ENCODE measurements at regions not wholly inside any gene's neighbourhood (a gene's known extent, or its start where the extent isn't known, plus 50 kb on each side); places are given as distances from the start of the nearest gene placed in this dataset.

GRCh38 chr4:138964716-138965426, 50.7 kb upstream of the NOCT start:
- Histone ChIP-seq H3K9me3 (ENCODE audit: control insufficient read depth in 1 of 2, low read length in 2 of 2) (no peaks in the 10 kb centered on the region), H3K27ac (ENCODE audit: low read depth, low read length) (no peak overlapping the region), H3K9ac (ENCODE audit: low read depth in 1 of 2, low read length in 2 of 2) (no peak overlapping the region), H3K4me1 (ENCODE audit: control insufficient read depth in 1 of 2, insufficient read depth in 2 of 2, low read length in 2 of 2) (no peaks in the 10 kb centered on the region), H3K4me3 (ENCODE audit: low read depth in 1 of 2, low read length in 2 of 2) (no peak overlapping the region), H3K27me3 (ENCODE audit: control insufficient read depth in 1 of 2, insufficient read depth in 2 of 2, low read length in 2 of 2) (no peaks in the 10 kb centered on the region), H3K36me3 (ENCODE audit: control insufficient read depth in 1 of 2, insufficient read depth in 2 of 2, low read length in 2 of 2) (no peaks in the 10 kb centered on the region)

GRCh38 chr4:138963412-138963811, 52.2 kb upstream of the NOCT start:
- Histone ChIP-seq H3K9ac (ENCODE audit: low read depth in 1 of 2, low read length in 2 of 2) (no peak overlapping the region), H3K27ac (ENCODE audit: low read depth, low read length) (no peak overlapping the region), H3K36me3 (ENCODE audit: control insufficient read depth in 1 of 2, insufficient read depth in 2 of 2, low read length in 2 of 2) (no peaks in the 10 kb centered on the region), H3K4me1 (ENCODE audit: control insufficient read depth in 1 of 2, insufficient read depth in 2 of 2, low read length in 2 of 2) (no peaks in the 10 kb centered on the region), H3K9me3 (ENCODE audit: control insufficient read depth in 1 of 2, low read length in 2 of 2) (no peaks in the 10 kb centered on the region), H3K27me3 (ENCODE audit: control insufficient read depth in 1 of 2, insufficient read depth in 2 of 2, low read length in 2 of 2) (no peaks in the 10 kb centered on the region), H3K4me3 (ENCODE audit: low read depth in 1 of 2, low read length in 2 of 2) (no peak overlapping the region)

DNA sequence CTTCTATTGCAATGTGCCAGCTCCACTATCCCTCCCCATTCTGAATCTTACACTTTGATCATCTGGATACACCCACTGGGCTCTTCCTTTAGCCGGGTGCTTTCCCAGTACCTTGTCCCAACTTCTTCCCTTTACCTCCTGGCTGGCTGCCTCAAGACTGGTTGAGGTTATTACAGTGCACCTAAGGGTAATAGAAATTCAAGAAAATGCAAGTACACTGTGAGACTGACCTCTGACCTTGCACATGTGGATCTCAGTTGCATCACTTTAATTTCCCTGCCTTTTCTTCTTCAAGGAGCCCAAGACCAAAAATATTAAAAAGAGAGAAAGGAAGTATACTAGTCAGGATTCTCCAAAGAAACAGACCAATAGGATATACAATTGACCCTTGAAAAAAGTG, 53.9 kb upstream of the NOCT start:
- Histone ChIP-seq H3K4me1 (ENCODE audit: control insufficient read depth in 1 of 2, insufficient read depth in 2 of 2, low read length in 2 of 2) (no peaks in the 10 kb centered on the region), H3K36me3 (ENCODE audit: control insufficient read depth in 1 of 2, insufficient read depth in 2 of 2, low read length in 2 of 2) (no peaks in the 10 kb centered on the region), H3K4me3 (ENCODE audit: low read depth in 1 of 2, low read length in 2 of 2) (no peak overlapping the region), H3K27me3 (ENCODE audit: control insufficient read depth in 1 of 2, insufficient read depth in 2 of 2, low read length in 2 of 2) (no peaks in the 10 kb centered on the region), H3K9ac (ENCODE audit: low read depth in 1 of 2, low read length in 2 of 2) (no peak overlapping the region), H3K9me3 (ENCODE audit: control insufficient read depth in 1 of 2, low read length in 2 of 2) (no peaks in the 10 kb centered on the region), H3K27ac (ENCODE audit: low read depth, low read length) (no peak overlapping the region)

DNA sequence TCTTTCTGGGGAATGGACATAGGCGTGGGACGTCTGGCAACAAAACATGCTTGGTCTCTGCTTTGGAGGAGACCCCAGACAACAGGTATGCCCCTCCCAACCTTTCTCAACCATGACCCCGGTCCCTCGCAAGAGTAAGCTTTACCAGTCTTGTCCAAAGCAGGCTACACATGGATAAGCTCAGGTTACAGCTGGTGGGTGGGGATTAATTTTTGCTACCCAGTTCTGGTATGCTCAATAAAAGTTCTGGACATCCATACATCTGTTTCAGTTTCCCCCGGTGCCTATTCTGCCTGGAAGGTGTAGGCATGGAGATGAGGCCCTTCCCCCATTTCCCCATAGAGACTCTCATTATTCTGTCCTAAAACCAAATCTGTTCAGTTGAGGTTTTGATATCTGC, 54.5 kb upstream of the NOCT start:
- H3K4me1 ChIP-seq (ENCODE audit: control insufficient read depth in 1 of 2, insufficient read depth in 2 of 2, low read length in 2 of 2) = no peaks in the 10 kb centered on the region
- no peak overlapping the region for H3K4me3 ChIP-seq (ENCODE audit: low read depth in 1 of 2, low read length in 2 of 2)
- H3K27me3 ChIP-seq (ENCODE audit: control insufficient read depth in 1 of 2, insufficient read depth in 2 of 2, low read length in 2 of 2) = no peaks in the 10 kb centered on the region
- no peaks in the 10 kb centered on the region for H3K36me3 ChIP-seq (ENCODE audit: control insufficient read depth in 1 of 2, insufficient read depth in 2 of 2, low read length in 2 of 2)
- H3K9ac ChIP-seq (ENCODE audit: low read depth in 1 of 2, low read length in 2 of 2) = no peak overlapping the region
- no peak overlapping the region for H3K27ac ChIP-seq (ENCODE audit: low read depth, low read length)
- H3K9me3 ChIP-seq (ENCODE audit: control insufficient read depth in 1 of 2, low read length in 2 of 2) = no peaks in the 10 kb centered on the region

- Histone ChIP-seq H3K27me3 (ENCODE audit: control insufficient read depth in 1 of 2, insufficient read depth in 2 of 2, low read length in 2 of 2) (no peaks in the 10 kb centered on the region), H3K9ac (ENCODE audit: low read depth in 1 of 2, low read length in 2 of 2) (no peak overlapping the region), H3K27ac (ENCODE audit: low read depth, low read length) (no peak overlapping the region), H3K4me1 (ENCODE audit: control insufficient read depth in 1 of 2, insufficient read depth in 2 of 2, low read length in 2 of 2) (no peaks in the 10 kb centered on the region), H3K9me3 (ENCODE audit: control insufficient read depth in 1 of 2, low read length in 2 of 2) (no peaks in the 10 kb centered on the region), H3K4me3 (ENCODE audit: low read depth in 1 of 2, low read length in 2 of 2) (no peak overlapping the region), H3K36me3 (ENCODE audit: control insufficient read depth in 1 of 2, insufficient read depth in 2 of 2, low read length in 2 of 2) (no peaks in the 10 kb centered on the region)
Observed at GRCh38 chr4:138960175-138960710, 55.3 kb upstream of the NOCT start.

GRCh38 chr4:138959097-138959815, 56.3 kb upstream of the NOCT start:
- no peak overlapping the region for H3K27ac ChIP-seq (ENCODE audit: low read depth, low read length)
- no peaks in the 10 kb centered on the region for H3K36me3 ChIP-seq (ENCODE audit: control insufficient read depth in 1 of 2, insufficient read depth in 2 of 2, low read length in 2 of 2)
- H3K4me1 ChIP-seq (ENCODE audit: control insufficient read depth in 1 of 2, insufficient read depth in 2 of 2, low read length in 2 of 2) = no peaks in the 10 kb centered on the region
- no peaks in the 10 kb centered on the region for H3K27me3 ChIP-seq (ENCODE audit: control insufficient read depth in 1 of 2, insufficient read depth in 2 of 2, low read length in 2 of 2)
- H3K4me3 ChIP-seq (ENCODE audit: low read depth in 1 of 2, low read length in 2 of 2) = no peak overlapping the region
- no peaks in the 10 kb centered on the region for H3K9me3 ChIP-seq (ENCODE audit: control insufficient read depth in 1 of 2, low read length in 2 of 2)
- H3K9ac ChIP-seq (ENCODE audit: low read depth in 1 of 2, low read length in 2 of 2) = no peak overlapping the region

- Histone ChIP-seq H3K36me3 (ENCODE audit: control insufficient read depth in 1 of 2, insufficient read depth in 2 of 2, low read length in 2 of 2) (no peaks in the 10 kb centered on the region), H3K9me3 (ENCODE audit: control insufficient read depth in 1 of 2, low read length in 2 of 2) (no peaks in the 10 kb centered on the region), H3K27ac (ENCODE audit: low read depth, low read length) (no peak overlapping the region), H3K9ac (ENCODE audit: low read depth in 1 of 2, low read length in 2 of 2) (no peak overlapping the region), H3K27me3 (ENCODE audit: control insufficient read depth in 1 of 2, insufficient read depth in 2 of 2, low read length in 2 of 2) (no peaks in the 10 kb centered on the region), H3K4me3 (ENCODE audit: low read depth in 1 of 2, low read length in 2 of 2) (no peak overlapping the region), H3K4me1 (ENCODE audit: control insufficient read depth in 1 of 2, insufficient read depth in 2 of 2, low read length in 2 of 2) (no peaks in the 10 kb centered on the region)
Observed at GRCh38 chr4:138958519-138958918, 57.1 kb upstream of the NOCT start.

GRCh38 chr4:138957302-138957701, 58.3 kb upstream of the NOCT start:
- no peaks in the 10 kb centered on the region for H3K36me3 ChIP-seq (ENCODE audit: control insufficient read depth in 1 of 2, insufficient read depth in 2 of 2, low read length in 2 of 2)
- H3K4me1 ChIP-seq (ENCODE audit: control insufficient read depth in 1 of 2, insufficient read depth in 2 of 2, low read length in 2 of 2) = no peaks in the 10 kb centered on the region
- H3K9ac ChIP-seq (ENCODE audit: low read depth in 1 of 2, low read length in 2 of 2) = no peak overlapping the region
- H3K9me3 ChIP-seq (ENCODE audit: control insufficient read depth in 1 of 2, low read length in 2 of 2) = no peaks in the 10 kb centered on the region
- no peak overlapping the region for H3K27ac ChIP-seq (ENCODE audit: low read depth, low read length)
- no peaks in the 10 kb centered on the region for H3K27me3 ChIP-seq (ENCODE audit: control insufficient read depth in 1 of 2, insufficient read depth in 2 of 2, low read length in 2 of 2)
- no peak overlapping the region for H3K4me3 ChIP-seq (ENCODE audit: low read depth in 1 of 2, low read length in 2 of 2)

DNA sequence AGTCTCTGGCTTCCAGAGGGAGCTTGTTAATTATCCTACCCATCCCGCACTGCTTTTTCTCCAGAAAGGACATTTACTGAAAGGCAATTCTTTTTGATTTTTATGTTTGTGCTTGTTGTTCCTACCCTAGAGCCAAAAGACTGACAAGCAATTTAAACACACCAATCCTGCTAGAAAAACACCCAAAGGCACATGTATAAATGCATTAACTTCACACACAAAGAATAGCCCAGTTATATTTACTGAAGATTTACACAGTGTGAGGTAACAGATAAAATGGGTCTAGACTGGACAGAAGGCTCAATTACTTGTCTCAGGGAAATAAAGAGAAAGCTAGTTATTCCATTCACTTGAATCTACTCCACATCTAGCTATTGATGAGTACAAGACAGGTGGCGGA, 61.2 kb upstream of the NOCT start:
- H3K27ac ChIP-seq (ENCODE audit: low read depth, low read length) = no peak overlapping the region
- H3K36me3 ChIP-seq (ENCODE audit: control insufficient read depth in 1 of 2, insufficient read depth in 2 of 2, low read length in 2 of 2) = no peaks in the 10 kb centered on the region

GRCh38 chr4:138953961-138954371, 61.6 kb upstream of the NOCT start:
- Histone ChIP-seq H3K36me3 (ENCODE audit: control insufficient read depth in 1 of 2, insufficient read depth in 2 of 2, low read length in 2 of 2) (no peaks in the 10 kb centered on the region), H3K9ac (ENCODE audit: low read depth in 1 of 2, low read length in 2 of 2) (no peak overlapping the region), H3K4me3 (ENCODE audit: low read depth in 1 of 2, low read length in 2 of 2) (no peak overlapping the region), H3K9me3 (ENCODE audit: control insufficient read depth in 1 of 2, low read length in 2 of 2) (no peaks in the 10 kb centered on the region), H3K4me1 (ENCODE audit: control insufficient read depth in 1 of 2, insufficient read depth in 2 of 2, low read length in 2 of 2) (no peaks in the 10 kb centered on the region), H3K27me3 (ENCODE audit: control insufficient read depth in 1 of 2, insufficient read depth in 2 of 2, low read length in 2 of 2) (no peaks in the 10 kb centered on the region), H3K27ac (ENCODE audit: low read depth, low read length) (no peak overlapping the region)

More for the DNA sequence above, 61.2 kb upstream of the NOCT start:
- Histone ChIP-seq H3K27me3 (ENCODE audit: control insufficient read depth in 1 of 2, insufficient read depth in 2 of 2, low read length in 2 of 2) (no peaks in the 10 kb centered on the region), H3K4me1 (ENCODE audit: control insufficient read depth in 1 of 2, insufficient read depth in 2 of 2, low read length in 2 of 2) (no peaks in the 10 kb centered on the region), H3K4me3 (ENCODE audit: low read depth in 1 of 2, low read length in 2 of 2) (no peak overlapping the region), H3K9me3 (ENCODE audit: control insufficient read depth in 1 of 2, low read length in 2 of 2) (no peaks in the 10 kb centered on the region), H3K9ac (ENCODE audit: low read depth in 1 of 2, low read length in 2 of 2) (no peak overlapping the region)

All from duodenal mucosa (tissue), 2 donors.